Ammon's horn (tissue), 1 donor: ENCODE measurements at regions not wholly inside any gene's neighbourhood (a gene's known extent, or its start where the extent isn't known, plus 50 kb on each side); places are given as distances from the start of the nearest gene placed in this dataset.
A peak's percentile ranks its signal among the peaks of the same experiment; 100 is the strongest.
"Not testable (repeated sequence)": the region's sequence is repeated elsewhere in the genome, so short reads cannot be mapped to it uniquely, and the experiment has no call there.

Experiments
- DNase-seq: peaks from one replicate; pipeline ENCODE4 v3.0.0-alpha.2; 2016; ENCODE audit warnings: low spot score

DNA sequence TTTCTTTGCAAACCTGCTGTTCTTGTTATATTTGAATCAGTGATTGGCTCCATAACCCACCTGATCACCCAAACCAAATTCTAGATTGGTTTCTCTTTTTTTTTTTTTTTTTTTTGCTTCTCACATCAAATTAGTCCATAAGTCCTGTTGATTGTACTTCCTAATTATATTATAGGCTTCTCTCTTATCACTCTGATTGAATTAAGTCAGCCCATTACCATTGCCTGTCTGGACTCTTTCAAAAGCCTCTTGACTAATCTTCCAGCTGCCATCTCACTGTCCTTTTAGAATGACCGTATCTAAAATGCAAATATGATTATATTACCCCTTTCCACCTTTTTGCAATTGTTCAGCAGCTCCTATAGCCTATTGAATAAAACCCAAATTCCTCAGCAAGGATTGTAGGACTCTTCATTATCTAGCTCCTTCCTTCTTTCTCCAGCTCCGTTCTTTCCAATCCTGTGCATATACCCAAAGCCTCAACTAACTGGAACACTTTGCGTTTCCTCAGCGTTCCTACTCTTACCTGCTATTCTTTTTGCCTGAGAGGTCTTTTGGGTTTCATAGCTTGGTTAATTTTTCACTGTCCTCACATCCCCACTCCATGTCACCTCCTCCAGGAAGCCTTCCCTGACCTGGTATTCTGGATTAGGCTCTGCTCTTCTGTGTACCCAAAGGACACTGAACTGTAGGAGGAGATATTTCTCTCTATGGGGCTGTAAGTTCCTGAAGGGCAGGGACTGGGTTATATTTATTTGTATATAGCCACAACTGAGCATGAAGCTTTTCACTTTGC, 423.3 kb downstream of the TMEM135 start:
- DNase-seq: no peak

DNA sequence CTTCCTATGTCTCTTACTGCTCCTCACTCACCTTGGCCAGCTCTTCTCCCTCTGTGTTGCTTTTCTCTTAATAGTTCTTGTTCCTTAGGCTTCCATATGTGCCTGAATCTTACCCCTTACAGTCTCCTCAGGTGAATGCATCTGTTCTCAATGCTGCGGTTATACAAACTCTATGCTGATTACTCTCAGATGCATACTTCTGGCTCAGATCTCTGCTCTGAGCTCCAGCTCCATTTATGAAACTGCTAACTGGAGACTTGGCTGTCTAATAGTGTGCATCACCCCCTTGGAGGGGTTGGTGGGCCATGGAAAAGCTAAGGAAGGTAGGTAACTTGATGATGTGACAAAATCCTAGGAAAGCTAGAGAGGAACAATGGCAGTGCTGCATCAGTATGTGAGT, 422.5 kb downstream of the TMEM135 start:
- no peak for DNase-seq

DNA sequence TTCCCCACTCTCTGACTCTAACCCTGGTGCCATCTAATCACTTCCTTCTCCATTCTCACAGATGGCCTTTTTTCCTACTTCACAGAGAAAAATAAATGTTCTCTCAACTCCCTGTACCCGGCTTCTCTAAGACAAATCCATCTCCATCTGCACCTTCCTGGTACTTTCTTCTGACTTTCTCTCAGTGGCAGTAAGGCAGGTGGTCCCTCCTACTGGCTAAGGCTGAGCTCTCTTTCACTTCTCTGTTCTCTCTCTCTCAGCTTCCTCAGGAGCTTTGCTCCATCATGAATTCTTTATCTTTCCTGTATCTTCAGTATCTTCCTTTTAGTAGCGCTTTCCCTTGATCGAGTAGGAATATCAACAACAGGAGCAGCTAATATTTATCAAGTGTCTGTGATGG, 421.6 kb downstream of the TMEM135 start:
- no peak for DNase-seq

DNA sequence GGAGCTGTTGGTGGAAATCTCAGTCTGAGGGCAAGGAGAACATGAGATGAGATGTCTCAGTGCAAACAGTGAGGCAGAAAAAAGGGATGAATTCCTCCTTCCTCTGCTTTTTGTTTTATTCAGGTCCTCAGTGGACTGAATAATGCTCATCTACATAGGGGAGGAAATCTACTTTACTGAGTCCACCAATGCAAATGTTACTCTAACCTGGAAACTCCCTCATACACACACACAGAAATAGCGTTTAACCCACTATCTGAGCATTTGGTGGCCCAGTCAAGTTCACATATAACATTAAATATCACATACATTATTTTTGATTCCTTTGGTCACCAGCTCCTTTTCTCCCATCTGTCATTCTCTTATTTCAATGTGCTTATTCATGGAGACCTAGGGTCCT, 418.8 kb downstream of the TMEM135 start:
- no peak for DNase-seq

DNA sequence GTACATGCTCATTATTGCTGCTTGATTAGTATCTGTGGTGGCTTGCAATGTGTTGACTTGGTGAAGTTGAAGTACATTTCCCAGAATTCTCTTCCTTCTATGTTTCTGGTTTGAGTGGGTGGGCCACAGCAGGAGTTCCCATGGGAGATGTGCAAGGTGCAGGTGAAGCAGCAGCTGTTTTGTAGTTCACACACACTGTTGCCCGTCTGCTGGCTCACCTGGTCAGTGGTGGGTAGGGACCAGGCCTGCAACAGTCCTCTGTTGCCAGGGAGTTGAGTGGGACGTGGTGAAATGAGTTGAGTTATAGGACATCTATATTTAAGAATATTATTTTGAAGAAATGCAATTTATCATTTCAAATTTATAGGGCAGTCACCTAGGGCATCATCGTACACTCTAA, 417.4 kb downstream of the TMEM135 start:
- DNase-seq: no peak

DNA sequence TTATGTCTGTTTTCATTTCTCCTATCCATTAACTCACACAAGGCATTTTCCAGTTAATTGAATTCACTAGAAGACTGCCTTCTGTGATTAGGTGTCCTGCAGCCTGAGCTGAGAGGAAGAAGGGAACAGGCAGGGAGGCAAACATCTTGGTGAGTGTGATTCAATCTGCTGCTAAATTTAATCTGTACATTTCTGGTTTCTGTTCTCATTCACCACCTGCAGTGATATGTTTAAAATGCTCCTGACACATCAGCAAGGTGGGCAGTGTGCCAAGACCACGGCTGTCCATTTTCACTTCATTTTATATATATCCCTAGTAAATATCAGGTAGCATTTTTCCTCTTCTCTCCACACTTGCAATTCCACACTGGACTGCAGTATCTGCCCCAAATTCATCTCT, 416.5 kb downstream of the TMEM135 start:
- DNase-seq: peak; percentile 4

DNA sequence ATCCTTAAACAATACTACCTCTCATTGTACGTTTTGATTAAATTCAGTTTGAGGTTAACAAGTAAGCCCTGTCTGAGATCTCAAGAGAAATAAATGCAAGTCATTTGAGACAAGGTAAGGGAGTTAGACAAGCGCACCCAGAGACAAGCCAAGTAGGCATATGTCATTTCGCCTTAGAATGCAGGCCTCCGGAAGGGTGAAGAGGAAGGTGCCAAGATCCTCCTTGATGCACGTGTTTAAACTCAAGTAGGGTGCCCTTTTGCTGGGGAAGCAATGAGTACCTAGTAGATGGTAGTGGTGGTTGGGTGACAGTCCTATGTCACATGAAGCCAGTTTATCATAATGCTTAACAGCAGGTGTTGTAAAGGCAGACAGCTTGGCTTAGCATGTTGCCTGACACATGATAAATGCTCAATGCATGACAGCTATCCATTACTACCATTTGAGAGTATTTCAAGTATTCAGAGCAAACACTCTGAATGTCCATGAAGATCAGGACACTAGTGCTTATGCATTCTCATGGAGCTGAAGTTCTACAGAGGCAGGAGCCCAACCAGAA, 415.9 kb downstream of the TMEM135 start:
- no peak for DNase-seq

DNA sequence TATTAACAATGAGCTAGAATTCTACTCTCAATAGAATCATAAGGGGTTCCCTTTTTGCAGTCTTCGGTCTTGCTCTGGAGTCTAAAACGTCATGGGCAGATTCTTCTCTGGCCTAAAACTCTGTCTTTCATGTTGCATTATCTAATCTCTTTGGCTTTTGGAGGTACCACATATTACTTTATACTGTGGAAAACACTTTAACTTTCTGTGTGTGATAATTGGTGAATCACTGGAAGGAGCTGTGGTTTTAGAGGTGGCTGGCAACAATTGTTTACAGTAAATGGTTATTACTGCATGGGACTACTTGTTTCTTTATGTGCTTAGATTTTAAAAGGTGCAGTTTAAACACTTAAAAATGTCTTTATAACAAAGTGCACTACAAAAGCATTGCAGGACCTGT, 414.3 kb downstream of the TMEM135 start:
- DNase-seq: not testable (repeated sequence)

DNA sequence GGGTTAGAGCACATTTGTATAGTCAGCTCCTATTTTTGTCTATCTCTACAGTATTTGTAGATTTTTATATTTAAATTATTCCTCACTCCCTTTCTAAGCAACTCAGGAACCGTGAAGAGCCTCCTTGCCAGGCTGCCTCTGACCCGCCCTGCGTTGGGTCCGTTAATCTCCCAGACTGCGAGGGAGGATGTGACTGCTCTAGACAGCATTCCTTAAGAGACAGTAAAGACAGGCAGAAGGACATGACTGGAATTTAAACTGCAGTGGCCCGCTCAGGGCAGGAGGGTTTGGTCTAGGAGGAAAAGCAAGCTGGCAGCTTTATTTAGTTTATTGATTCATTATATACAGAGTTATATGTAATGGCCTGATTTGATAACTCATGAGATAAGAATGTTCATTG, 413.7 kb downstream of the TMEM135 start:
- no peak for DNase-seq

DNA sequence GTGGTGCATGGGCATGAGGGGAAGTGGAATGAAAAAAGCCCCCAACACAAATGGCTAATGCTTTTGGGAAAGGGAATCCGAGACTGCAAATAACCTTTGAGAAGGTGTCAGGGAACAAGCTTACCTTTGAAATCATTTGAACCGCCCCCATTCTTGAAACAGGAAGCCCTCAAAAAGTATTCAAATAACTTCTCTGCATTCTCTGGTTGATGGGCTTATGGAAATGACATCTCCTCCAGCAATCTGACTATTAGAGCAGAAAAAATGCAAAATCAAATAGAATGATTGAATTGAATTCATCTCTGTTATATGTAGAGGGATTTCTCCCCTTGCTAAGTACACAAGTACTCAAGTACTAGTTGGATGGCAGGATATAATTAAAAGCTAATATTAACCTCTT, 409.9 kb downstream of the TMEM135 start:
- DNase-seq: no peak

DNA sequence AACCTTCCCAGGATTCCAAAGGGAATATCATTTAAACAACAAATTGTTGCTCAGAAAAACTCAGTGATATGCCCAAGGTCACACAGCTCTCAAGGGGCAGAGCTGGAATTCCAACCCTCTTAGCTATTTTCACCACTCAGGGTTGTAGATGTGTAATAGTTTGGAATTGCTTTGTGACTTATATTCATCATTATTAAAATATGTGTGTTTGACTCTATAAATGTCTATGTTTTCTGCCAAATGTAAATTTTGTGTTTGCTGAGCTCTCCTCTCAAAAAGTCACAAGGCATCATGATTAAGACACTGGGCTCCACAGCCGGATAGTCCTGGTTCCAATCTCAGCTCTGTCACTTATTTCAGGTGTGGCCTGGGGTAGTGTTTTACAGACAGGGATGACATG, 407.3 kb downstream of the TMEM135 start:
- DNase-seq: no peak

DNA sequence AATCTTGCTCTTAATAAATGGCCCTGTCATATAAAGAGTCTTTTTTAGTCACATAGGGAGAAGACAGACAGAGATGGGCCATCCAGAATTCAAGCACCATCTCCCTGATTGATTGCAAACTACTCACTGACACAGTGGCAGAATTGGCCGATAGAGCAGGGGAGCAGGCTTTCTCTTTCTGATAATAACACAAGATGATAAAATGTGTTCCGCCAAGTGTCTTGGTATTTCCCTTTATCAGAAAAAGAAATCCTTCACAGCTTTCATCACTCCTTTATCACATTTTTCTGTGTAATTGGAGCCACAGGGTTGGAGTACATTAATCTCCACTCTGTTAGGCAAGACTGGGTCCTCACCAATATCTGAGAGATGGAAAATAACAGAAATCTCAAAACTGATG, 406.0 kb downstream of the TMEM135 start:
- no peak for DNase-seq

DNA sequence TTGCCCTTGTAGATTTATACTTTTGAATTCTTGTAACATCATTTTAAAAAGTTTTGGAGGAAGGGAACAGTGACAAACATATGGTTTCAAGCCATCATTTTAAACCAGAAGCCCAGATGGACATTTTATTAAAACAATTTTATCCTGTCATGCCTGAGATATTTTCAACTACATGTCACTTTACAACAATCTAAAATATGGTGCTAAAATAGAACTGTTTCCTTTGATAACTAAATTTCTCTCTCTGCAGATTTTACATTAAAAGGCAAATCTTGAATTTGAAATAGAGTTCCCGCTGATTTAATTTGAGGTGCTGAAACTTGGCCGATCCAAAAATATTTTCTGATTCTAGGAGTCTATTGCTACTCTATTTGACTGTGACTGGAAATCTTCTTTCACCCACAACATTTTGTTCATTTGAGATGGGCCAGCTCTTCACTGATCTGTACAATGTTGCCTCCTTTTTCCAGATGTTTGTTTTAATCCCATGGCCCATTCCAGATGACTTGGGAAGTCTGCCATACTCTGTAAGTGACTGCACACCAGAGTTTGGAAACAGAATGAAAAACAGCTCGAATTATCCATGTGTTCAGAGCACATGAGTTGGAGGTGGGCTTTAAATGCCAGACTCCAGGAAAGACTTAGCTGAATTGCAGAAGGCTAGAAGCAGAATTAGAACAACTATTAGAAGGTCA, 402.5 kb downstream of the TMEM135 start:
- no peak for DNase-seq

DNA sequence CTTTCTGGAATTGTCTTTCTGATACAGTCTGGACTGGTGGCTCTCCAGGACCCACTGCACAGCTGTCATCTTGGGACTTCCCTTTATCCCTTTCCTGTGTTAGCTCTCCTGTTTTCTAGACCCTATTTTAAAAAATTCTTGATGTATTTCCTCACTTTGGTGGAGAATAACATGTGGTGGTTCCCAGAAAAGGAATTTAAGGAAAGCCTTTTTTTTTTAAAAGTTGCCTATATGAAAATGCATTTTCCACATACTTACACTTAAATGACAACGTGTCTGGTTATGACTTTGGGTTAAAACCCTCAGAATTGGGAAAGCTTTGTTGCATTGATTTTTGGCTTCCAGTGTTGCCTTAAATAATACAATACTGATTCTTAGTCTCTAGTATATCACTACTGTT, 400.7 kb downstream of the TMEM135 start:
- no peak for DNase-seq

DNA sequence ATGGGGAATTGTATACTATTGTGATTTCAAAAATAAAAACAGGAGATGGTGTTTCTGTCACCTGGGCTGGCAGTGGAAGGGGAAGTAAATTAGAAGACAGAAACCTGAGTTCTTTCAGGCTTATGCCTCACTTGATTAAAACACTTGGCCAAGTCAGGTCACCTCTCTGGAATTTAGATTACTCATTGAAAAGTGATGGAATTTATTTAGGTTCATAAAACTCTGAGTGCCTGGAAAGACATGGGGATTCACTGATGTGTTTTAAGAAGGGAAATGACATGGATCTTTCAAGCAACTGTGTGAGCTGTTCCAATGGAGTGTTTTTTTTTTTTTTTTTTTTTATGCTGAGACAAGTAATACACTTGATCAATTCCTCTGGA, 400.1 kb downstream of the TMEM135 start:
- no peak for DNase-seq

DNA sequence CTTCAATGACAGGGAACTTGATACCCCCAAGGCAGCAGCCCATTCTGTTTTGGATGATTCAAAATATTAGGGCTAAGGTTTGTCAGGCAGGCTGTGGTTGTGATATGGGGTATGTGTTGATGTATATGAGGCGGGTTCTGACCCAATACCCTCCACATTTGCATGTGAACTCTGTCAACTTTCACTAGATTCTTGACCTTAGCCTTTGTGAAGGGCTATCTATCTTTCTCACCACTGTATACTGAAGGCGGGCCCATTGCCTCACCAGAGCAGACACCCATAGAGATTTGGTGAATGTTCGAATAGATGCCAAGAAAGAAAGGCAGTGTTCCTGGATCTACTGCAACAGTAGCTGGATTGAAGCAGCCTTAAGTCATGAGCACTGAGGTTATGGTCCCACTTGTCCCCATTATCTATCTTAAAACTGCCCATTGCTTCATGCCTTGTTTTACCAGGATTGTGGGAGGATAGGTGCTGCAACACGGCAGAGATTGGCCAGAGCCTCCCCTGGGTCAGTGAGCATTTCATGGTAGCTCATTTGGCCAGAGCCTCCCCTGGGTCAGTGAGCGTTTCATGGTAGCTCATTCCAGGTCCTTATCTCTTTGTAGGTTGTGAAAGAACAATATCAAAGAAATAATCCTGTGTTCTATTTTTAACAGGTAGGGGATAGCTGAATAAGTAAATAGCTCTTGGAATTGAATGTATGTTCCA, 399.6 kb downstream of the TMEM135 start:
- DNase-seq: no peak

DNA sequence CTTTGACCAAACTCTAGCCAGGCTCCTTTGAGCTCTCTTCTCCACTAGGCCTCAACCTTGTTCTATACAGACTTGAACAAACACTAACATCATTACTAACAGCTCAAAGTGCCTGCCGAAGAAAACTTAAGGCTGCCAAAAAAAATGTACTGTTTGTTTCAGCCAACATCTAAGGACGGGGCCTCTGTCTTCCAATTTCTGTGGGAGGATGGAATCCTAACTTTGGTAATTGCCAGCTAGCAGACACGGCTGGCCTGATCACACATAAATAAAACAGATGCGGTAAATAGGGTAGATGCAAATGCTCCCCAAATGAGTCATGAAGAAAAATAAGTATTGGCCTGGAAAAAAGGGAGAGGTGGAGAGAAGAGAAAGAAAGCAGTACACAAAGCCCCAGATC, 394.3 kb downstream of the TMEM135 start:
- DNase-seq: no peak

DNA sequence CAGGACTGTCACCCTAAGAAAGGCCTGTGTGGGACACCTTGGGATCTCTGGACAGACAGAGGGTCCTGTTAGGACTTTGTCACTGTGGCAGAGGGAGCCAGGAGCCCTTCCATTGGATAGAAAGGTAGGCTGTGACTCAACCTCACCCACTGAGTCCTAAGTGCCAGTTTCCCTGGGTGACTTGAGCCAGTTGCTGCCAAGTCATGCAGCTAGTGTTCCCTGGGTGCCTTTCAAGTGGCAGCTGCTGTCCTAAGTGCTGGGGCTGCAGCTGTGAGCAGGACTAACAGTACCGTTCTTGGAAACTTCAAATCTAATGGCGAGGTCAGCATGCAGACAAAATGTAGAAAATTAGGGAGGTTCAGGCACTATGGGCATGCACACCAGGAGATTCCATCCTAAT, 393.7 kb downstream of the TMEM135 start:
- DNase-seq: no peak

DNA sequence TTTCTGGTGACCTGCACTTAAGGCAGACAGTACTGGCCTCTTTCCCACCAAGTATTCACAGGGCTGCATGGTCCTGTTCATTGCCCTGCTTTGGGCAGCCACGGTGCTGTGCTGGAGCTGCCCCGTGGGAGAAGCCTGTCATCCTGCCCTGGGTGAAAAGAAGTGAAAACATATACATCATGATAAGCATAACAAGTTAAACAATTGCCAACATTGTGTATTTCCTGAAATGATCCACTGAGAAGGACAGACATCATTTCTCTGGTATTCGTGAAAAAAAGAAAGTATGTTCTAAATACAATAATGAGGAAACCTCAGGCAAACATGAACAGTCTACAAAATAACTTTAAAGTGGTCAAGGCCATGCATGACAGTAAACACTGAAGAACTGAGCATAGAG, 393.1 kb downstream of the TMEM135 start:
- no peak for DNase-seq

DNA sequence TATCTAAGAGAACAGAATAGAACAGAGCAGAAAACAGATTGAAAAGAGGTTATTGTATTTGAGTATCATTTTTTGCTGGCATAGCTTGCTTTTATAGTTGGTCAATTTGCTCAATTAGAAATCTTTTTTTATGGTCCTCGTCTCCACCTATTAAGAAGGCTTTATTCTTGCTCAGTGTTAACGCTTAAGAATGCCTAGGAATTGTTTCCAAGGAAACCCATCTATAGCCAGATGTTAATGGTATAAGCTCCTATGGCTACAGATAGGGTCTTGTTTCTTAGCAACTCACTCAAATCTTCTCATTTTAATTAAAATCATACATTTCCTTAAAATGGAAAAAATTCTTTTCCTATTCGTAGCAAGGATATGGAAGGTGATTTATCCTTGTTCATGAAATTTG, 392.3 kb downstream of the TMEM135 start:
- DNase-seq: no peak

DNA sequence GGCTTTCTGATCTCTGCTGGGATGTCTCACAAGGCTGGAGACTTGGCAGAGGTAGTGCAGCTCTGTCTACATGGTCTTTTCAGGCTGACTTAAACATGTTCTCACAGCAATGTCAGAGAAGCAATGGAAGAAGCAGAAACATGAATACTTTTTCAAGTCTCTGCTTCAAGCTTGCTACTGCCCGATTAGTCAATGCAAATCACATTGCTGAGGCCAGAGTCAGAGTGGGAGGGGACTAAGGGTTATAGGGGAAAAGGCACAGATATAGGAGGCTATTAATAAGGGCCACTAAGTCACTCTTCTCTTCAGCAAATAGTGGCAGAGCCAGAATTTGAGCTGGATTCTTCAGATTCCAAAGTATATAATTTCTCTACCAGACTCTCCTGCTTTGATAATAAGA, 390.5 kb downstream of the TMEM135 start:
- DNase-seq: no peak

DNA sequence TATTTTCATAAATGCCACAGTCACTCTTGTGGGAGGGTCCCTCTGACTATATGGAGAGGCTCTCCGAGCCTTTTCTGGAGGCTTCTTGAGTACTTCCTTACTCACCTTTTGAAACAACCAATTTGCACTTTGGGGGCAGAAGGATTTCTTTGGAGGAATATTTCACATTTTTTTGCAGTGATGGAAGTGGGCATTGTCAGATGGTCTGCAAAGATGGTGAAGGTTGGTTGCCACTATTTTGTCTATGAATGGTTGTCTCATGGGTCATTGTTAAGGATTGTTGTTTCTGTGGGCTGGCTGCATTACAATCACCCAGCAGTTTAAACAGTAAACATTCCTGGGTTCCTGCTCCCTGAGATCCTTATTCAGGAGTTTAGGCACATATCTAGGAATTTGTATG, 388.2 kb downstream of the TMEM135 start:
- no peak for DNase-seq

DNA sequence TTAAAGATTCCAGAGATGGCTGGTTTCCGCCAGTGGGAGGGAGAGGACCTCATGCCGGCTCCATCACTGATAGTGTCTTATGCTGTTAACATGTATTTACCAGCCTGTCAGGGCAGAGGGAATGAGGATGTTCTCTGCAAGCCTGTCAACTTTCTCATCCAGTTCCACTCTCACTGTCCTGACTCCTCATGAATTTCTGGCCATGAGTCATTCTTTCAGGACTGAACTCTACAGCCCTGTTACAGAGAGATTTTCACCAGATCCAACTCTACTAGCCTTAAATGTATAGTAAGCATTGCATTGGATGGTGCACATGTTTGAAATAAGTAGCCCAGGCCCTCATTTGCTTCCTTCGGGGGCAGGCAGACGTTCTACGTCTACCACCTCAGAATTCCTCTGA, 387.7 kb downstream of the TMEM135 start:
- DNase-seq: no peak
